Panc1 (cell line): ENCODE measurements at regions not wholly inside any gene's neighbourhood (a gene's known extent, or its start where the extent isn't known, plus 50 kb on each side); places are given as distances from the start of the nearest gene placed in this dataset.

Experiments
- ATAC-seq: fragments of 200-7000 bp; cut with Tn5 transposase; 2 replicates; pipeline ENCODE4 v1.9.1; 2020; ENCODE audit warnings: mild to moderate bottlenecking, moderate library complexity
- BruUV-seq: library from RNA; stranded (reverse); fragments of 400-500 nt; replicated peaks from 2 replicates; lab custom pipeline; 2021; lab: Mats Ljungman, UMichigan
- CTCF ChIA-PET: fragments of 300-600 bp; sonication (Branson Sonifier 250); formaldehyde crosslinking; loops from one replicate; lab custom pipeline; 2022; ENCODE audit warnings: antibody characterized with exemption; lab: Charles Lee
- POLR2A ChIA-PET: fragments of 300-600 bp; sonication (Branson Sonifier 250); formaldehyde crosslinking; loops from one replicate; lab custom pipeline; 2022; ENCODE audit warnings: antibody characterized with exemption; lab: Charles Lee
- DNase-seq: peaks from one replicate; pipeline ENCODE4 v3.0.0-alpha.2; 2010; ENCODE audit warnings: low read depth, low spot score
- H3K27ac ChIP-seq: 2 replicates; pipeline ENCODE4 v1.5.1; 2011; ENCODE audit warnings: mild to moderate bottlenecking, low read length, inconsistent platforms
- H3K27me3 ChIP-seq: fragments of 200-500 bp; sonication (Bioruptor generic); 2 replicates; pipeline ENCODE4 v1.6.0; 2014; ENCODE audit warnings: low read length, inconsistent platforms; ENCODE audit not compliant: control insufficient read depth, insufficient read depth
- H3K36me3 ChIP-seq: fragments of 200-500 bp; sonication (Bioruptor generic); 2 replicates; pipeline ENCODE4 v1.5.1; 2014; ENCODE audit warnings: inconsistent platforms, mild to moderate bottlenecking, low read length, moderate library complexity; ENCODE audit not compliant: control insufficient read depth, insufficient read depth
- H3K4me1 ChIP-seq: 2 replicates; pipeline ENCODE4 v1.5.1; 2011; ENCODE audit warnings: inconsistent platforms, mild to moderate bottlenecking, low read length, moderate library complexity; ENCODE audit not compliant: control insufficient read depth, insufficient read depth
- H3K4me3 ChIP-seq, 2 experiments: 2 replicates each; pipeline ENCODE4 v1.5.1; 2011 to 2012; ENCODE audit warnings: low read depth in 2 of 2, low read length in 2 of 2, mild to moderate bottlenecking in 2 of 2, inconsistent platforms in 1 of 2, moderate library complexity in 1 of 2
- H3K9me3 ChIP-seq: fragments of 200-500 bp; sonication (Bioruptor generic); 2 replicates; pipeline ENCODE4 v1.5.1; 2014; ENCODE audit warnings: low read depth, mild to moderate bottlenecking, inconsistent platforms, low read length, moderate library complexity; ENCODE audit not compliant: control insufficient read depth, insufficient read depth
- CTCF ChIP-seq: fragments of 450-650 bp; IDR thresholded peaks from 2 replicates; pipeline ENCODE4 v1.5.1; 2017; ENCODE audit warnings: mild to moderate bottlenecking
- POLR2AphosphoS5 ChIP-seq: IDR thresholded peaks from 2 replicates; pipeline ENCODE4 v1.6.1; 2012; ENCODE audit warnings: mild to moderate bottlenecking, low read depth, low read length, moderate library complexity
- REST ChIP-seq, 2 experiments: IDR thresholded peaks; 2 replicates each; pipeline ENCODE4 v1.6.1; 2011 to 2012; ENCODE audit warnings: low read depth in 2 of 2, control low read depth in 1 of 2, low read length in 1 of 2, mild to moderate bottlenecking in 1 of 2, moderate library complexity in 1 of 2; ENCODE audit not compliant: insufficient read depth in 1 of 2
- SIN3A ChIP-seq: IDR thresholded peaks from 2 replicates; pipeline ENCODE4 v1.6.1; 2012; ENCODE audit warnings: low read depth, mild to moderate bottlenecking, low read length, moderate library complexity, borderline replicate concordance; ENCODE audit not compliant: insufficient read depth
- TCF7L2 ChIP-seq: IDR thresholded peaks from 2 replicates; pipeline ENCODE4 v1.6.1; 2011; ENCODE audit warnings: mild to moderate bottlenecking, low read depth, low read length, inconsistent platforms
- in situ Hi-C: cut with HindIII; loops from 2 replicates; pipeline ENCODE4 v1.10.0; 2016; ENCODE audit warnings: low sequenced_read_pairs, low pct_unique_long_range_greater_than_20kb
- intact Hi-C: fragments of 100-400 bp; cut with micrococcal nuclease; formaldehyde crosslinking; loops from one replicate; pipeline ENCODE4 v1.10.0; 2022; ENCODE audit not compliant: unreplicated experiment

- intact Hi-C loops (no loop called here), in situ Hi-C loops (no loop called here)
- Histone ChIP-seq H3K4me3 (no peak overlapping the region), H3K4me1 (no peaks in the 10 kb centered on the region), H3K27me3 (no peaks in the 10 kb centered on the region), H3K27ac (no peak overlapping the region), H3K9me3 (no peaks in the 10 kb centered on the region; the same call in 1 of the 2 replicates), H3K36me3 (no peaks in the 10 kb centered on the region)
- BruUV-seq = no TSS peak
- POLR2A ChIA-PET = no interaction called here
- TF ChIP-seq SIN3A (no peak), CTCF (no peak), REST (IDR thresholded peaks at IDR 0.05; ENCODE audit: insufficient read depth in 1 of 2, low read depth in 2 of 2, low read length in 1 of 2) (no peak), POLR2AphosphoS5 (no peak), TCF7L2 (no peak)
- no peak for DNase-seq
- ATAC-seq = no peak
- CTCF ChIA-PET = no interaction called here
Observed at GRCh38 chr1:78759881-78760280, 110.2 kb downstream of the IFI44 start.

DNA sequence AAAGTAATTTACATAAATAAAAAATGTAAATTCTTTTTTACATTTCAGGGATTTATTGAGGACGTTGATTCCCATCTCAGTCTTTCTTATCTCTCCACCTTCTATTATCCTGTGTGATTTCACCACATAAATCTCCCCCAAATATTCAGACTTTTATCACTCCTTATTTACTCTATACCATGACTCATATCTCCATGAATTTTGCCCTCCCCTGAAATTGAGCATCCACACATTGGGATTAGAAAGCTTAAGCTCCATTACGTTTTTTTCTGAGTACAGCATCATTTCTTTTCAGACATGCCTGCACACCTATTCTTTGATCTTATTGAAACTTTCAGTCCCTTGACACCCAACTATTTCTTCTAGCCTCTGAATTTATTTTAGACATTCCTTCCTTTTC is 111.2 kb downstream of the IFI44 start:
- no peak for TF ChIP-seq CTCF
- no peak for TF ChIP-seq REST (IDR thresholded peaks at IDR 0.05; ENCODE audit: insufficient read depth in 1 of 2, low read depth in 2 of 2, low read length in 1 of 2)
- intact Hi-C loops = no loop called here
- no peaks in the 10 kb centered on the region for H3K27me3 ChIP-seq
- no peak overlapping the region for H3K27ac ChIP-seq
- BruUV-seq = no TSS peak
- CTCF ChIA-PET = no interaction called here
- in situ Hi-C loops = no loop called here
- no peaks in the 10 kb centered on the region; the same call in 1 of the 2 replicates for H3K9me3 ChIP-seq
- H3K36me3 ChIP-seq = no peaks in the 10 kb centered on the region
- H3K4me3 ChIP-seq = no peak overlapping the region
- no peaks in the 10 kb centered on the region for H3K4me1 ChIP-seq
- ATAC-seq (no peak), DNase-seq (no peak)
- POLR2A ChIA-PET = no interaction called here
